ENCODE measurements at regions not wholly inside any gene's neighbourhood (a gene's known extent, or its start where the extent isn't known, plus 50 kb on each side); places are given as distances from the start of the nearest gene placed in this dataset.

DNA sequence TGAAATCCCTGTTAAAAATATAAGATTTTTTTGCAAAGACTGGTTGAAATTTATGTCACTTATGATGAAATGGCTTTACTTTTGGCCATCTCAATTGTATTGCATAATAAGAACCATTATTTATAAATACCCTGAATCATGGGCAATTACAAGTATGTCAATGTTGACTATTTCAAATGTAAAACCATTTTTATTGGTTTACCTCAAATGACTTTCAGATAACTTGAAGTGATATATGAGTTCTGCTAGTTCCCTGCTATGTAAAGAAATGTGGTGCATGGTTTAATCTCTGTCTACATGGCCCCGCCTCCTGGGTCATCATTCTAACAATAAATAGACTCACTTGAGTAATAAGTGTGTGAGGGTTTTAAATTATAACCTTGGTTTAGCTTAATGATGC, 275.6 kb upstream of the PREP start:
- no peak for TF ChIP-seq POLR2A (IDR thresholded peaks at IDR 0.05)
- TF ChIP-seq CTCF (IDR thresholded peaks at IDR 0.05): no peak

Data from testis (tissue), 2 donors.